Astrocyte (in vitro differentiated cells and primary cell): ENCODE measurements at regions not wholly inside any gene's neighbourhood (a gene's known extent, or its start where the extent isn't known, plus 50 kb on each side); places are given as distances from the start of the nearest gene placed in this dataset.

Source experiments
- DNase-seq: peaks from one replicate; pipeline ENCODE4 v3.0.0-alpha.2; 2010; ENCODE audit warnings: low read depth
- FAIRE-seq: peaks from 2 replicates; lab custom pipeline; 2011; peaks lifted over from hg19 to GRCh38; lab: Jason Lieb, UNC
- H2AFZ ChIP-seq: 2 replicates; pipeline ENCODE4 v1.6.0; 2012; ENCODE audit warnings: low read depth, low read length, inconsistent platforms
- H3K27ac ChIP-seq: 2 replicates; pipeline ENCODE4 v1.5.1; 2011; ENCODE audit warnings: low read depth, low read length, inconsistent platforms
- H3K27me3 ChIP-seq: 2 replicates; pipeline ENCODE4 v1.6.0; 2011; ENCODE audit warnings: low read length, inconsistent platforms; ENCODE audit not compliant: insufficient read depth
- H3K36me3 ChIP-seq: 2 replicates; pipeline ENCODE4 v1.5.1; 2011; ENCODE audit warnings: low read length, inconsistent platforms; ENCODE audit not compliant: insufficient read depth
- H3K4me1 ChIP-seq: 2 replicates; pipeline ENCODE4 v1.5.1; 2011; ENCODE audit warnings: low read length, inconsistent platforms; ENCODE audit not compliant: insufficient read depth
- H3K4me2 ChIP-seq: 2 replicates; pipeline ENCODE4 v1.6.0; 2012; ENCODE audit warnings: low read length, inconsistent platforms
- H3K4me3 ChIP-seq: 2 replicates; pipeline ENCODE4 v1.5.1; 2011; ENCODE audit warnings: low read depth, mild to moderate bottlenecking, low read length, inconsistent platforms; ENCODE audit not compliant: insufficient read depth
- H3K79me2 ChIP-seq: 2 replicates; pipeline ENCODE4 v1.6.0; 2012; ENCODE audit warnings: mild to moderate bottlenecking, low read length, inconsistent platforms; ENCODE audit not compliant: insufficient read depth
- H3K9ac ChIP-seq: 2 replicates; pipeline ENCODE4 v1.6.0; 2012; ENCODE audit warnings: mild to moderate bottlenecking, low read length, inconsistent platforms
- H3K9me3 ChIP-seq: 2 replicates; pipeline ENCODE4 v1.5.1; 2012; ENCODE audit warnings: low read depth, mild to moderate bottlenecking, low read length, inconsistent platforms; ENCODE audit not compliant: insufficient read depth
- H4K20me1 ChIP-seq: 2 replicates; pipeline ENCODE4 v1.6.0; 2012; ENCODE audit warnings: low read length, inconsistent platforms; ENCODE audit not compliant: insufficient read depth
- H3K27ac Mint-ChIP-seq: one replicate; pipeline ENCODE4 v1.8.0; 2021; ENCODE audit warnings: mild to moderate bottlenecking, mixed read lengths; ENCODE audit not compliant: unreplicated experiment
- H3K27me3 Mint-ChIP-seq: one replicate; pipeline ENCODE4 v1.8.0; 2021; ENCODE audit warnings: low read depth, mixed read lengths; ENCODE audit not compliant: unreplicated experiment
- H3K36me3 Mint-ChIP-seq: one replicate; pipeline ENCODE4 v1.8.0; 2021; ENCODE audit warnings: low read depth, mixed read lengths; ENCODE audit not compliant: unreplicated experiment
- H3K4me1 Mint-ChIP-seq: one replicate; pipeline ENCODE4 v1.8.0; 2021; ENCODE audit warnings: low read depth, mixed read lengths; ENCODE audit not compliant: unreplicated experiment
- H3K4me3 Mint-ChIP-seq: one replicate; pipeline ENCODE4 v1.8.0; 2021; ENCODE audit warnings: mild to moderate bottlenecking, moderate library complexity, mixed read lengths; ENCODE audit not compliant: unreplicated experiment
- H3K9me3 Mint-ChIP-seq: one replicate; pipeline ENCODE4 v1.8.0; 2021; ENCODE audit warnings: mild to moderate bottlenecking, mixed read lengths; ENCODE audit not compliant: unreplicated experiment
- EZH2 ChIP-seq: IDR thresholded peaks from 2 replicates; pipeline ENCODE4 v1.6.1; 2012; ENCODE audit warnings: mild to moderate bottlenecking, low read length, inconsistent platforms; ENCODE audit not compliant: insufficient read depth
- TF ChIP-seq, protein P1 (sequence below): IDR thresholded peaks from 2 replicates; pipeline ENCODE4 v1.5.1; 2011; ENCODE audit warnings: low read depth, mild to moderate bottlenecking, inconsistent platforms, low read length, moderate library complexity; ENCODE audit not compliant: insufficient read depth

DNA sequence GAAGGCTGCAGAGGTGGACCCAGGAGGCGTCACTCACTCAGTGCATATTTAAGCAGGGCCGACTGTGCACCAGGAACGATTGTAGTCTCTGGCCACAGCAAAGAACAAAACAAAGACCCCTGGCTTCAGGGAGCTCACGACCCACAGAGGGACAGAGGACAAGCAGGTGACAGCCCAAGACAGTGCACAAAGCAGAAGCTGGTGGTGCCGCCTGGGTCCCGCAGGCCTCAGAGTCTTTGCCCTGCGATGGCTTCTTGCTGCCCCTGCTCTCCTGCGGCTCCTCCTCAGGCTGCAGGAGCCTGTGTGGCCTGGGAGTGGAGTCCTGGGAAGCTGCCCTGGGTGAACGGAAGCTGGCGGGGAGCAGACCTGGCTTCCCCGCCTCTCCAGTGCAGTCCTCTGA, 300.0 kb downstream of the PREX1 start:
- H3K4me2 ChIP-seq = no peak overlapping the region
- peaks cover 24% of the 10 kb centered on the region for H3K27me3 Mint-ChIP-seq
- H3K4me1 ChIP-seq = no peaks in the 10 kb centered on the region
- no peaks in the 10 kb centered on the region for H3K27me3 ChIP-seq
- no peak overlapping the region for H3K27ac ChIP-seq
- no peaks in the 10 kb centered on the region for H4K20me1 ChIP-seq
- H3K36me3 Mint-ChIP-seq = no peaks in the 10 kb centered on the region
- H2AFZ ChIP-seq = no peak overlapping the region
- no peaks in the 10 kb centered on the region for H3K9me3 ChIP-seq
- DNase-seq (no peak), FAIRE-seq (no peak)
- TF ChIP-seq, protein P1, sequence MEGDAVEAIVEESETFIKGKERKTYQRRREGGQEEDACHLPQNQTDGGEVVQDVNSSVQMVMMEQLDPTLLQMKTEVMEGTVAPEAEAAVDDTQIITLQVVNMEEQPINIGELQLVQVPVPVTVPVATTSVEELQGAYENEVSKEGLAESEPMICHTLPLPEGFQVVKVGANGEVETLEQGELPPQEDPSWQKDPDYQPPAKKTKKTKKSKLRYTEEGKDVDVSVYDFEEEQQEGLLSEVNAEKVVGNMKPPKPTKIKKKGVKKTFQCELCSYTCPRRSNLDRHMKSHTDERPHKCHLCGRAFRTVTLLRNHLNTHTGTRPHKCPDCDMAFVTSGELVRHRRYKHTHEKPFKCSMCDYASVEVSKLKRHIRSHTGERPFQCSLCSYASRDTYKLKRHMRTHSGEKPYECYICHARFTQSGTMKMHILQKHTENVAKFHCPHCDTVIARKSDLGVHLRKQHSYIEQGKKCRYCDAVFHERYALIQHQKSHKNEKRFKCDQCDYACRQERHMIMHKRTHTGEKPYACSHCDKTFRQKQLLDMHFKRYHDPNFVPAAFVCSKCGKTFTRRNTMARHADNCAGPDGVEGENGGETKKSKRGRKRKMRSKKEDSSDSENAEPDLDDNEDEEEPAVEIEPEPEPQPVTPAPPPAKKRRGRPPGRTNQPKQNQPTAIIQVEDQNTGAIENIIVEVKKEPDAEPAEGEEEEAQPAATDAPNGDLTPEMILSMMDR = no peak
- no peak for TF ChIP-seq EZH2
- H3K27ac Mint-ChIP-seq = no peak overlapping the region
- H3K4me3 ChIP-seq = no peak overlapping the region
- H3K9me3 Mint-ChIP-seq = no peaks in the 10 kb centered on the region
- peaks cover 5% of the 10 kb centered on the region for H3K4me1 Mint-ChIP-seq
- H3K79me2 ChIP-seq = no peaks in the 10 kb centered on the region
- no peak overlapping the region for H3K9ac ChIP-seq
- H3K4me3 Mint-ChIP-seq = no peak overlapping the region
- no peaks in the 10 kb centered on the region for H3K36me3 ChIP-seq

DNA sequence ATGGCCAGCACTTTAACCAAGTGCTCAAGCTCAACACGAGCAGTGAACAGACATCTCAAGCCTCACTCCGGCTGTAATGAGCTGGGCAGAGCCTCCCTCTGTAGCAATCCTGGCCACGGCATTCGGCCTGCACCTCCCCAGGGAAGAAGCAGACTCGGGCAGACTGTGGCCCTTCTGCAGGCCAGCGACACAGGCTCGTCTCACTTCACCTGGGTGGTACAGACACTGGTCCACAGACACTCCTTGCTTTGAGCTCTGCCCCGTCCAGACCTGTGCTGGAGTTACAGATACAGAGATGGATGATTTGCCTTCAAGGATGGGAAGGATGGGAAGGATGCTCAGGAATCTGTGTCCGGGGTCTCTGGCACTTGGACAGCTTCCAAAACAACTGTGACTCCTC, 300.9 kb downstream of the PREX1 start:
- Histone ChIP-seq H3K9ac (no peak overlapping the region), H3K27ac (no peak overlapping the region), H3K36me3 (no peaks in the 10 kb centered on the region), H2AFZ (no peak overlapping the region), H3K4me3 (no peak overlapping the region), H3K27me3 (no peaks in the 10 kb centered on the region), H3K4me2 (no peak overlapping the region), H4K20me1 (no peaks in the 10 kb centered on the region), H3K79me2 (no peaks in the 10 kb centered on the region), H3K4me1 (no peaks in the 10 kb centered on the region), H3K9me3 (no peaks in the 10 kb centered on the region)
- no peak for DNase-seq
- peaks cover 24% of the 10 kb centered on the region for H3K27me3 Mint-ChIP-seq
- H3K4me3 Mint-ChIP-seq = no peak overlapping the region
- no peaks in the 10 kb centered on the region for H3K9me3 Mint-ChIP-seq
- no peak overlapping the region for H3K27ac Mint-ChIP-seq
- peaks cover 5% of the 10 kb centered on the region for H3K4me1 Mint-ChIP-seq
- FAIRE-seq = no peak
- TF ChIP-seq, protein P1 = no peak
- no peak for TF ChIP-seq EZH2
- no peaks in the 10 kb centered on the region for H3K36me3 Mint-ChIP-seq

DNA sequence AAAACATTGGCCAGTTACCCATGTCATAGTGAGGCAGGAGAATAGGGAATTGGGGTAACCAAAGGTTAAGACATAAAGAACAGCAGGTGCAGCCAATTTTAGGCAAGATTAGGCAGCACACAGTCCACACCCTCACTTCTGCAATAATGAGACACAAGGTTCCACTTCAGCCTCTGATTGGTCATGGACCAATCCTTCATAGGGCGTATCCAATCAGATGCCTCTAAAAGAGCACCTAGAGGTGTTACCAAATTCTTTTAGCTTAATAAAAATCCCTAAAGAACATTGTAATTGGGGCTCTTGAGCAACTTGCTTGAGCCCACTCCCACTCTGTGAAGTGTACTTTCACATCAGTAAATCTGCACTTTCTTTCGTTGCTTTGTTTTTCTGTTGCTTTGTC, 302.4 kb downstream of the PREX1 start:
- Histone ChIP-seq H3K4me1 (no peaks in the 10 kb centered on the region), H3K4me3 (no peak overlapping the region), H3K4me2 (no peak overlapping the region), H3K36me3 (no peaks in the 10 kb centered on the region), H3K9me3 (no peaks in the 10 kb centered on the region), H4K20me1 (no peaks in the 10 kb centered on the region), H3K27ac (no peak overlapping the region), H2AFZ (no peak overlapping the region), H3K27me3 (no peaks in the 10 kb centered on the region), H3K79me2 (no peaks in the 10 kb centered on the region), H3K9ac (no peak overlapping the region)
- Mint-ChIP-seq H3K4me1 (no peaks in the 10 kb centered on the region), H3K27ac (no peak overlapping the region), H3K27me3 (peaks cover 22% of the 10 kb centered on the region), H3K4me3 (no peak overlapping the region), H3K9me3 (no peaks in the 10 kb centered on the region), H3K36me3 (no peaks in the 10 kb centered on the region)
- FAIRE-seq (no peak), DNase-seq (no peak)
- no peak for TF ChIP-seq EZH2
- TF ChIP-seq, protein P1 = no peak
